Left forelimb (tissue), 1 donor: ENCODE measurements at regions not wholly inside any gene's neighbourhood (a gene's known extent, or its start where the extent isn't known, plus 50 kb on each side); places are given as distances from the start of the nearest gene placed in this dataset.
A peak's percentile ranks its signal among the peaks of the same experiment; 100 is the strongest.
"Not testable (repeated sequence)": the region's sequence is repeated elsewhere in the genome, so short reads cannot be mapped to it uniquely, and the experiment has no call there.

ENCODE experiments used
- DNase-seq: peaks from one replicate; pipeline ENCODE4 v3.0.0-alpha.2; 2018; ENCODE audit warnings: low spot score

GRCh38 chr7:65453341-65454030 lies 79.8 kb downstream of the ZNF92 start:
- DNase-seq, result no peak

GRCh38 chr7:65454469-65454868 lies 80.8 kb downstream of the ZNF92 start:
- DNase-seq, result no peak

GRCh38 chr7:65455050-65455449 lies 81.4 kb downstream of the ZNF92 start:
- DNase-seq, result not testable (repeated sequence)

- no peak for DNase-seq
Measured at GRCh38 chr7:65457705-65458104, 84.0 kb downstream of the ZNF92 start.

GRCh38 chr7:65459438-65459837 lies 85.8 kb downstream of the ZNF92 start:
- no peak for DNase-seq

- no peak for DNase-seq
Measured at GRCh38 chr7:65462148-65462716, 88.6 kb downstream of the ZNF92 start.

GRCh38 chr7:65463184-65463583 lies 89.5 kb downstream of the ZNF92 start:
- no peak for DNase-seq

GRCh38 chr7:65469919-65470558 lies 96.4 kb downstream of the ZNF92 start:
- DNase-seq, result not testable (repeated sequence)

GRCh38 chr7:65471587-65471986 lies 97.9 kb downstream of the ZNF92 start:
- DNase-seq, result no peak

GRCh38 chr7:65475040-65475726 lies 101.5 kb downstream of the ZNF92 start:
- DNase-seq, result no peak

GRCh38 chr7:65475734-65476319 lies 102.2 kb downstream of the ZNF92 start:
- DNase-seq, result no peak

- DNase-seq, result no peak
Measured at GRCh38 chr7:65477326-65477725, 103.7 kb downstream of the ZNF92 start.

- DNase-seq, result no peak
Measured at GRCh38 chr7:65489260-65489767, 115.7 kb downstream of the ZNF92 start.

- DNase-seq, result not testable (repeated sequence)
Measured at GRCh38 chr7:65496697-65497096, 123.0 kb downstream of the ZNF92 start.

GRCh38 chr7:65503434-65504152 lies 129.9 kb downstream of the ZNF92 start:
- no peak for DNase-seq

- DNase-seq, result not testable (repeated sequence)
Measured at GRCh38 chr7:65504504-65505319, 131.1 kb downstream of the ZNF92 start.

GRCh38 chr7:65505320-65505633 lies 131.6 kb downstream of the ZNF92 start:
- not testable (repeated sequence) for DNase-seq

- DNase-seq, result not testable (repeated sequence)
Measured at GRCh38 chr7:65508581-65509367, 135.1 kb downstream of the ZNF92 start.

GRCh38 chr7:65509368-65510186 lies 135.9 kb downstream of the ZNF92 start:
- DNase-seq, result peak; percentile 57
